ENCODE measurements at regions not wholly inside any gene's neighbourhood (a gene's known extent, or its start where the extent isn't known, plus 50 kb on each side); places are given as distances from the start of the nearest gene placed in this dataset.

DNA sequence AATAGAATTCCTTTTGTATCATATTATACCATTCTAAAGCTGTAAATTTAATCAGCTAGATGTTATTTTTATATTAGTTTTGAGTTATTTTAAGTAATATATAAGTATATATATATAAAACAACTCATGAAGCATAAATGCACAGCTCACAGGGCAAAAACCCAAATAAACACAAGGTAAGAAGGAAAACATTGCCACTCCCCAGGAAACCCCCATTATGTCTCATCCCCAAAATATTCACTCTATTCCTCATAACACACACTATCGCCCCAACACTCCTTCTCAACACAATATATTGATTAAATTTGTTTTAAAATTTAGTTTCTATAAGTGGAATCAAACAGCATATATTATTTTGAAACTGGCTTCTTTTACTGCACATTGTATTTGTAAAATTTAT is 98.6 kb upstream of the FAM83B start:
- Histone ChIP-seq H3K9me3 (ENCODE audit: control extremely low read depth in 1 of 5, control insufficient read depth in 4 of 5, insufficient read depth in 2 of 5, low read depth in 1 of 5, low read length in 4 of 5) (peaks cover 0 to 6% (median 0%) of the 10 kb centered on the region in 5 experiments), H3K27me3 (replicated peaks in 2 of 5; ENCODE audit: control insufficient read depth in 4 of 5, insufficient read depth in 5 of 5, low read length in 4 of 5) (no peaks in the 10 kb centered on the region), H3K36me3 (ENCODE audit: control insufficient read depth in 4 of 4, insufficient read depth in 4 of 4, low read length in 3 of 4) (no peaks in the 10 kb centered on the region), H3K4me3 (ENCODE audit: control insufficient read depth in 1 of 7, extremely low read depth in 1 of 7, insufficient read depth in 4 of 7, low read depth in 2 of 7, low read length in 6 of 7) (no peak overlapping the region), H3K4me1 (ENCODE audit: control extremely low read depth in 1 of 4, control insufficient read depth in 4 of 4, insufficient read depth in 4 of 4, low read length in 3 of 4) (no peaks in the 10 kb centered on the region), H3K27ac (ENCODE audit: insufficient read depth in 1 of 2, low read depth in 1 of 2, low read length in 2 of 2, poor library complexity in 1 of 2, severe bottlenecking in 2 of 2) (no peak overlapping the region)
- CTCF ChIA-PET = no interaction called here
- POLR2A ChIA-PET = no interaction called here
- WGBS (ENCODE audit: insufficient coverage) = no CpG with 5 or more reads among the region's 1 CpG
- no peak for DNase-seq

DNA sequence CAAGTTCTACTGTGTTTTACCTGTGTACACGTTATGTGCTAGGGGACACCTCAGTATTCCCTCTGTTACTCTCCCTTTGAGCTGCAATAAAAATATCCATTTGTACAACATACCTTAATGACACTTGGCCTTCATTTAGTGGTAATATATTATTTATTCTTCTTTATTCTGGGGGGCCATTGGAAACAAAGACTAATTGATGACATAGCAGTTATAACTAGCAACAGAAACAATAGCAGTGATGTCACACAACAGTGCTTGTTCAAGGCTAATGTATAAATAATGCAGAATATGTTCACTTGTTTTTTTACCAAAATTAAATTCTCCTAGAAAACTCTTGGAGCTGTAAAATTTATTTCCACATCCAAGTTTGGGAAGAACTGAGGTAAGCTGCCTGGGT is 92.2 kb upstream of the FAM83B start:
- no peaks in the 10 kb centered on the region for H3K36me3 ChIP-seq (ENCODE audit: control insufficient read depth in 4 of 4, insufficient read depth in 4 of 4, low read length in 3 of 4)
- no peak overlapping the region for H3K4me3 ChIP-seq (ENCODE audit: control insufficient read depth in 1 of 7, extremely low read depth in 1 of 7, insufficient read depth in 4 of 7, low read depth in 2 of 7, low read length in 6 of 7)
- no peaks in the 10 kb centered on the region for H3K4me1 ChIP-seq (ENCODE audit: control extremely low read depth in 1 of 4, control insufficient read depth in 4 of 4, insufficient read depth in 4 of 4, low read length in 3 of 4)
- ChIA-PET CTCF (no interaction called here), POLR2A (no interaction called here)
- H3K27me3 ChIP-seq (replicated peaks in 2 of 5; ENCODE audit: control insufficient read depth in 4 of 5, insufficient read depth in 5 of 5, low read length in 4 of 5) = no peaks in the 10 kb centered on the region
- no peak overlapping the region for H3K27ac ChIP-seq (ENCODE audit: insufficient read depth in 1 of 2, low read depth in 1 of 2, low read length in 2 of 2, poor library complexity in 1 of 2, severe bottlenecking in 2 of 2)
- no peak for DNase-seq
- peaks cover 0 to 2% (median 0%) of the 10 kb centered on the region in 5 experiments for H3K9me3 ChIP-seq (ENCODE audit: control extremely low read depth in 1 of 5, control insufficient read depth in 4 of 5, insufficient read depth in 2 of 5, low read depth in 1 of 5, low read length in 4 of 5)
- 60% methylated on average over 1 of the region's 1 CpG for WGBS (ENCODE audit: insufficient coverage)

DNA sequence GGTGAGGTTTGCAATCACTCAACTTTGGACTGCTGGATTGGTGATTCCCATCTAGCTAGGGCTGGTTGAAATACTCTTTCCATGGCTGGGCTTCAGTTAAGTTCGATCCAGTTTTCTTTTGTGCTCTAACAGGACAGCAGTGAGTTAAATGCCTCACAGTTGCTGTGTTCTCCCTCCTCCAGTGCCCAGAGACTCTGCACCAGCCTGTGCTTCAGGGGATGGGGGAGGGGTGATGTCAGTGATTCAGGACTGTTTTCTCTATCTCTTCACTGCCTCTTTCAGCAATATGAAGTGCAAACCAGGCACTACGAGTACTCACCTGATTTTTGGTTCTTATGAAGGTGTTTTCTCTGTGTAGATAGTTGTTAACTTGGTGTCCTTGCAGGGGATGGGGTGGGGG is 88.2 kb upstream of the FAM83B start:
- Histone ChIP-seq H3K4me3 (ENCODE audit: control insufficient read depth in 1 of 7, extremely low read depth in 1 of 7, insufficient read depth in 4 of 7, low read depth in 2 of 7, low read length in 6 of 7) (no peak overlapping the region), H3K36me3 (ENCODE audit: control insufficient read depth in 4 of 4, insufficient read depth in 4 of 4, low read length in 3 of 4) (no peaks in the 10 kb centered on the region), H3K27me3 (replicated peaks in 2 of 5; ENCODE audit: control insufficient read depth in 4 of 5, insufficient read depth in 5 of 5, low read length in 4 of 5) (no peaks in the 10 kb centered on the region), H3K27ac (ENCODE audit: insufficient read depth in 1 of 2, low read depth in 1 of 2, low read length in 2 of 2, poor library complexity in 1 of 2, severe bottlenecking in 2 of 2) (no peak overlapping the region), H3K4me1 (ENCODE audit: control extremely low read depth in 1 of 4, control insufficient read depth in 4 of 4, insufficient read depth in 4 of 4, low read length in 3 of 4) (no peaks in the 10 kb centered on the region), H3K9me3 (ENCODE audit: control extremely low read depth in 1 of 5, control insufficient read depth in 4 of 5, insufficient read depth in 2 of 5, low read depth in 1 of 5, low read length in 4 of 5) (peaks cover 0 to 2% (median 0%) of the 10 kb centered on the region in 5 experiments)
- no peak for DNase-seq
- WGBS (ENCODE audit: insufficient coverage) = no CpG with 5 or more reads among the region's 2 CpGs
- CTCF ChIA-PET = no interaction called here
- POLR2A ChIA-PET = no interaction called here

DNA sequence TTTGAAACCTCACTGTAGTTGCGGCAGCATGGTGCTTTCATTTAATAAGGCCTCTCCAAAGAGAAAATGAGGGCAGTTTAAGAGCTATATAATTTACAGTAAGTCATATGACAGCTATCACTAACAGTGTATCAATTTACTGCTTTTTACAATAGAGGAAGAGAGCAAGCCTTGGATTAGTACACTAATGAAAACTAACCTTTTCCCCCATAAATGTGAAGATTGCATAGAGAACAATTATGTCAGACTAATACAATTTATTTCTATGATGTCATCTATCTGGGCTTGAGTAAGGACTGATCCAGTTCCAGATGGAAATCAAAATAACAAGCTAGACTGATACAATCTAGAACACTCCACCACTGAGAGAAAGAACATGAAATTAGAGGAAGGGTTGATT is 78.1 kb upstream of the FAM83B start:
- Histone ChIP-seq H3K4me3 (ENCODE audit: control insufficient read depth in 1 of 7, extremely low read depth in 1 of 7, insufficient read depth in 4 of 7, low read depth in 2 of 7, low read length in 6 of 7) (no peak overlapping the region), H3K36me3 (ENCODE audit: control insufficient read depth in 4 of 4, insufficient read depth in 4 of 4, low read length in 3 of 4) (no peaks in the 10 kb centered on the region), H3K4me1 (ENCODE audit: control extremely low read depth in 1 of 4, control insufficient read depth in 4 of 4, insufficient read depth in 4 of 4, low read length in 3 of 4) (no peaks in the 10 kb centered on the region), H3K27ac (ENCODE audit: insufficient read depth in 1 of 2, low read depth in 1 of 2, low read length in 2 of 2, poor library complexity in 1 of 2, severe bottlenecking in 2 of 2) (no peak overlapping the region), H3K27me3 (replicated peaks in 2 of 5; ENCODE audit: control insufficient read depth in 4 of 5, insufficient read depth in 5 of 5, low read length in 4 of 5) (no peaks in the 10 kb centered on the region), H3K9me3 (ENCODE audit: control extremely low read depth in 1 of 5, control insufficient read depth in 4 of 5, insufficient read depth in 2 of 5, low read depth in 1 of 5, low read length in 4 of 5) (no peaks in the 10 kb centered on the region)
- no peak for DNase-seq
- ChIA-PET POLR2A (no interaction called here), CTCF (no interaction called here)
- WGBS (ENCODE audit: insufficient coverage) = no CpG with 5 or more reads among the region's 1 CpG

DNA sequence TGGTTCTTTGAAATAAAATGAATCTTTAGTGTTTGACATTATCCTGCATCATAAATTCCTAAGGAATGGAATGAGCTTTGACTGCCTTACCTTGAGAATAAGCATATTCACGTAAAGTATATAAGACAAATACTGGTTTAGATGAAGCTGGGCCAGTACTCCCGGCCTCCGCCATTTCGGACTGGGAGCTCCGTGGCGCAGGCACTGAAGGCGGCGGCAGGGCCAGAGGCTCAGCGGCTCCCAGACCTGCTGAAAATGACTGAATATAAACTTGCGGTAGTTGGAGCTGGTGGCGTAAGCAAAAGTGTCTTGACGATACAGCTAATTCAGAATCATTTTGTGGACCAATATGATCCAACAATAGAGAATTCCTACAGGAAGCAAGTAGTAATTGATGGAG is 76.2 kb upstream of the FAM83B start:
- Histone ChIP-seq H3K4me1 (ENCODE audit: control extremely low read depth in 1 of 4, control insufficient read depth in 4 of 4, insufficient read depth in 4 of 4, low read length in 3 of 4) (no peaks in the 10 kb centered on the region), H3K27me3 (replicated peaks in 2 of 5; ENCODE audit: control insufficient read depth in 4 of 5, insufficient read depth in 5 of 5, low read length in 4 of 5) (no peaks in the 10 kb centered on the region), H3K27ac (ENCODE audit: insufficient read depth in 1 of 2, low read depth in 1 of 2, low read length in 2 of 2, poor library complexity in 1 of 2, severe bottlenecking in 2 of 2) (no peak overlapping the region), H3K36me3 (ENCODE audit: control insufficient read depth in 4 of 4, insufficient read depth in 4 of 4, low read length in 3 of 4) (no peaks in the 10 kb centered on the region), H3K9me3 (ENCODE audit: control extremely low read depth in 1 of 5, control insufficient read depth in 4 of 5, insufficient read depth in 2 of 5, low read depth in 1 of 5, low read length in 4 of 5) (no peaks in the 10 kb centered on the region), H3K4me3 (ENCODE audit: control insufficient read depth in 1 of 7, extremely low read depth in 1 of 7, insufficient read depth in 4 of 7, low read depth in 2 of 7, low read length in 6 of 7) (no peak overlapping the region)
- ChIA-PET POLR2A (no interaction called here), CTCF (no interaction called here)
- no peak for DNase-seq
- WGBS (ENCODE audit: insufficient coverage) = 97% methylated on average over 10 of the region's 12 CpGs

DNA sequence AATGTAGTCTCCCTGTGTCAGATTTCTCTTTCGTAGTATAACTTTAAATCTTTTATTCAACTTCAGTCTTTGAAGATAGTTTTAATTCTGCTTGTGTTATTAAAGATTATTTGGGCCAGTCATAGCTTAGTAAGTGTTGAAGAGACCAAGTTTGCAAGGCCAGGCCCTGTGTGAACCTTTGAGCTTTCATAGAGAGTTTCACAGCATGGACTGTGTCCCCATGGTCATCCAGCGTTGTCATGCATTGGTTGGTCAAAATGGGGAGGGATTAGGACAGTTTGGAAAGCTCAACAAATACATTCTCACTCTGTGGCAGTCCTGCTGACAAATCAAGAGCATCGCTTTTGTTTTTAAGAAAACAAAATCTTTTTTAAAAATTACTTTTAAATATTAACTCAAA is 74.6 kb upstream of the FAM83B start:
- CTCF ChIA-PET = no interaction called here
- Histone ChIP-seq H3K27ac (ENCODE audit: insufficient read depth in 1 of 2, low read depth in 1 of 2, low read length in 2 of 2, poor library complexity in 1 of 2, severe bottlenecking in 2 of 2) (no peak overlapping the region), H3K27me3 (replicated peaks in 2 of 5; ENCODE audit: control insufficient read depth in 4 of 5, insufficient read depth in 5 of 5, low read length in 4 of 5) (no peaks in the 10 kb centered on the region), H3K9me3 (ENCODE audit: control extremely low read depth in 1 of 5, control insufficient read depth in 4 of 5, insufficient read depth in 2 of 5, low read depth in 1 of 5, low read length in 4 of 5) (no peaks in the 10 kb centered on the region), H3K36me3 (ENCODE audit: control insufficient read depth in 4 of 4, insufficient read depth in 4 of 4, low read length in 3 of 4) (no peaks in the 10 kb centered on the region), H3K4me3 (ENCODE audit: control insufficient read depth in 1 of 7, extremely low read depth in 1 of 7, insufficient read depth in 4 of 7, low read depth in 2 of 7, low read length in 6 of 7) (no peak overlapping the region), H3K4me1 (ENCODE audit: control extremely low read depth in 1 of 4, control insufficient read depth in 4 of 4, insufficient read depth in 4 of 4, low read length in 3 of 4) (no peaks in the 10 kb centered on the region)
- DNase-seq = no peak
- POLR2A ChIA-PET = no interaction called here
- WGBS (ENCODE audit: insufficient coverage) = no CpG with 5 or more reads among the region's 3 CpGs

DNA sequence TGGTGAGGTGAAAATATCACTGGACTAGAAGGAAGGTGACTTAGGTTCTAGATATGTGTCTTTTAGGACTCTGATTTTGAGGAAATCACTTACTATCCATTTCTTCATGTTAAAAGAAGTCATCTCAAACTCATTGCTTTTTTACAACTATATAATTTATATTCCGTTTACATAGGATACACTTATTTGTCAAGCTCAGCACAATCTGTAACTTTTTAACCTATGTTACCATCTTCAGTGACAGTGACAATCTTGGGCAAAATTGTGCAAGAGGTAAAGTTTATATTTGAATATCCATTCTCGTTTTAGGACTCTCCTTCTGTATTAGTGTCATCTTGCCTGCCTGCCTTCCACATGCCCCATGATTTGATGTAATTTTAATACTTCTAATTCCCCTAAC is 74.0 kb upstream of the FAM83B start:
- no peak for DNase-seq
- Histone ChIP-seq H3K4me1 (ENCODE audit: control extremely low read depth in 1 of 4, control insufficient read depth in 4 of 4, insufficient read depth in 4 of 4, low read length in 3 of 4) (no peaks in the 10 kb centered on the region), H3K27me3 (replicated peaks in 2 of 5; ENCODE audit: control insufficient read depth in 4 of 5, insufficient read depth in 5 of 5, low read length in 4 of 5) (no peaks in the 10 kb centered on the region), H3K27ac (ENCODE audit: insufficient read depth in 1 of 2, low read depth in 1 of 2, low read length in 2 of 2, poor library complexity in 1 of 2, severe bottlenecking in 2 of 2) (no peak overlapping the region), H3K4me3 (ENCODE audit: control insufficient read depth in 1 of 7, extremely low read depth in 1 of 7, insufficient read depth in 4 of 7, low read depth in 2 of 7, low read length in 6 of 7) (no peak overlapping the region), H3K9me3 (ENCODE audit: control extremely low read depth in 1 of 5, control insufficient read depth in 4 of 5, insufficient read depth in 2 of 5, low read depth in 1 of 5, low read length in 4 of 5) (no peaks in the 10 kb centered on the region), H3K36me3 (ENCODE audit: control insufficient read depth in 4 of 4, insufficient read depth in 4 of 4, low read length in 3 of 4) (no peaks in the 10 kb centered on the region)
- WGBS (ENCODE audit: insufficient coverage) = 100% methylated on average over 1 of the region's 2 CpGs
- ChIA-PET POLR2A (no interaction called here), CTCF (no interaction called here)

DNA sequence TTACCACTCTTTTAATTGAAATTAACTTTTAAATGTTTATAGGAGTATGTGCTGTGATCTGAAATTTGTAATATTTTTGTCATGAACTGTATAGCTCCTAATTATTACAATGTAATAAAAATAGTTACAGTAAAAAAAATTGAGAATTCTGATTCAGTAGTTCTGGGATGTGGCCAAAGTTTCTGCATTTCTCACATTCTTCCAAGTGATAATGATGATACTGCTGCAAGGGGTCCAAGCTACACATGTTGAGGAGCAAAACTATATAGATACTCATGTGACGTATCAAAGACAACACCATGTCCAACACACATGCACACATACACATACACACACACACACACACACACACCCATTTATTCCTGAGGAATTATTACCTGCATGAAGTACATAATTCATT is 71.0 kb upstream of the FAM83B start:
- WGBS (ENCODE audit: insufficient coverage) = no CpG with 5 or more reads among the region's 1 CpG
- Histone ChIP-seq H3K4me1 (ENCODE audit: control extremely low read depth in 1 of 4, control insufficient read depth in 4 of 4, insufficient read depth in 4 of 4, low read length in 3 of 4) (no peaks in the 10 kb centered on the region), H3K27me3 (replicated peaks in 2 of 5; ENCODE audit: control insufficient read depth in 4 of 5, insufficient read depth in 5 of 5, low read length in 4 of 5) (no peaks in the 10 kb centered on the region), H3K9me3 (ENCODE audit: control extremely low read depth in 1 of 5, control insufficient read depth in 4 of 5, insufficient read depth in 2 of 5, low read depth in 1 of 5, low read length in 4 of 5) (no peaks in the 10 kb centered on the region), H3K36me3 (ENCODE audit: control insufficient read depth in 4 of 4, insufficient read depth in 4 of 4, low read length in 3 of 4) (no peaks in the 10 kb centered on the region), H3K27ac (ENCODE audit: insufficient read depth in 1 of 2, low read depth in 1 of 2, low read length in 2 of 2, poor library complexity in 1 of 2, severe bottlenecking in 2 of 2) (no peak overlapping the region), H3K4me3 (ENCODE audit: control insufficient read depth in 1 of 7, extremely low read depth in 1 of 7, insufficient read depth in 4 of 7, low read depth in 2 of 7, low read length in 6 of 7) (no peak overlapping the region)
- DNase-seq = no peak
- CTCF ChIA-PET = no interaction called here
- POLR2A ChIA-PET = no interaction called here

Measured in common myeloid progenitor, CD34-positive (primary cell).